Esophagus muscularis mucosa (tissue), 2 donors: ENCODE measurements at regions not wholly inside any gene's neighbourhood (a gene's known extent, or its start where the extent isn't known, plus 50 kb on each side); places are given as distances from the start of the nearest gene placed in this dataset.
A peak's percentile ranks its signal among the peaks of the same experiment; 100 is the strongest.

Experiments used
- POLR2A ChIP-seq: fragments of 450-650 bp; IDR thresholded peaks from one replicate; pipeline ENCODE4 v1.6.1; 2017; ENCODE audit warnings: antibody characterized with exemption, moderate library complexity, mild to moderate bottlenecking, low read depth
- POLR2AphosphoS5 ChIP-seq, 2 donors: sonication (generic); formaldehyde crosslinking; IDR thresholded peaks; one replicate each; pipeline ENCODE4 v1.6.1; 2017; ENCODE audit warnings: antibody characterized with exemption in 2 of 2

DNA sequence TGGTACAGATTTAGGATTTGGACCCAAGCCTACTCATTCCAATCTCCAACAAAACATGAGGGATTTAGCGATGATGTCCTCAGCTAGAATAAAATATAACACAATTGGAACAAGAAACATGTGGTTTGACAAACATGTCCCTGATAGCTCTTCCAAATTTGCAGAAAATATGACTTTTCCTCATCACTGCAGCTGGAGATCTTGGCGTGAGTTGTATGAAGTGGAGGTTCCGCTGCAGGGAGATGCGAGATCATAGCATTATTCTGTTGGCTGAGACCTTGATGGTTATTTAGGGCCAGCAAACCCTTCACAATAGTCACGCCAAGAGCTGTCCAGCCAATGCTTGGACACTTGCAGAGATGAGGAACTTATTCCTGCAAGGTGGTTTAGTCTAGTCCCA, 413.4 kb upstream of the TBX3 start:
- TF ChIP-seq POLR2A (no peak), POLR2AphosphoS5 (IDR thresholded peaks at IDR 0.05) (peak in 1 of 2 donors; percentile 8)
